ENCODE measurements at regions not wholly inside any gene's neighbourhood (a gene's known extent, or its start where the extent isn't known, plus 50 kb on each side); places are given as distances from the start of the nearest gene placed in this dataset.

- Histone ChIP-seq H3K36me3 (ENCODE audit: insufficient read depth, low read length) (no peaks in the 10 kb centered on the region), H4K20me1 (ENCODE audit: insufficient read depth, low read length) (no peaks in the 10 kb centered on the region), H3K27ac (ENCODE audit: low read depth, low read length) (no peak overlapping the region), H3K4me1 (ENCODE audit: insufficient read depth, low read length) (peaks cover 12% of the 10 kb centered on the region), H3K4me3 (ENCODE audit: insufficient read depth, low read length) (no peak overlapping the region), H3K79me2 (ENCODE audit: insufficient read depth, low read length) (no peaks in the 10 kb centered on the region), H3K4me2 (ENCODE audit: insufficient read depth, low read length) (no peak overlapping the region), H3K9me3 (ENCODE audit: low read depth, low read length) (no peaks in the 10 kb centered on the region), H3K27me3 (ENCODE audit: insufficient read depth, low read length) (peaks cover 2% of the 10 kb centered on the region), H2AFZ (ENCODE audit: low read length) (no peak overlapping the region)
- no peak for DNase-seq (ENCODE audit: insufficient read length, low spot score, missing footprints)
- no peak for TF ChIP-seq CTCF (IDR thresholded peaks at IDR 0.05; ENCODE audit: extremely low read depth, low read depth, low read length)
These were observed 149.6 kb downstream of the ACKR3 start for GRCh38 chr2:236719192-236719635.

DNA sequence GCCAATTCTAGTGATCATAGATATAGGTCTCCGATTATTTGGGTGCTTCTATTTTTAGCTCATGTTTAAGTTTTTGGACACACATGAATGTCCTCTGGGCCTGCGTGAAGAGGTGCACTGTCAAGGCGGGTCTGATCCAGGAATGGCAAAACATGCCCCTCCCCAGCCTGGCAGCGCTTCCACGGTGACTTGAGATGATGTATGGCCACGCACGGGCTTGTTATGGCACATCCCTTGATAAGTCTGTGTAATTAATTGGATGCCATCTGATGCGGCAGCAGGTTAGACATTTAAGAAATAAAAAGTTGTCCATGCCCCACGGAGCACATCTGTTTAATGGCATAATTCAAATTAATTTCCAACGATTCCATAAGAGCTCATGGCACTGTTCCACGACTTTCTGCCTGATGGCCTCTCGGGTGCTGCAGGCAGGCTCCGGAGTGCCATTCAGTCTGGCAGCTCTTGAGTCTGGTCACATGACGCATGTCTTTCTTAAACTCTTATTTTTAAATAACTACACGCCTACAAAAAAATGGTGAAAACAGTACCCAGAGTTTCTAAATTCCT, 151.4 kb downstream of the ACKR3 start:
- H3K4me2 ChIP-seq (ENCODE audit: insufficient read depth, low read length) = no peak overlapping the region
- TF ChIP-seq CTCF (IDR thresholded peaks at IDR 0.05; ENCODE audit: extremely low read depth, low read depth, low read length) = no peak
- no peaks in the 10 kb centered on the region for H3K79me2 ChIP-seq (ENCODE audit: insufficient read depth, low read length)
- peaks cover 8% of the 10 kb centered on the region for H3K4me1 ChIP-seq (ENCODE audit: insufficient read depth, low read length)
- DNase-seq (ENCODE audit: insufficient read length, low spot score, missing footprints) = no peak
- no peaks in the 10 kb centered on the region for H3K9me3 ChIP-seq (ENCODE audit: low read depth, low read length)
- no peak overlapping the region for H3K4me3 ChIP-seq (ENCODE audit: insufficient read depth, low read length)
- H2AFZ ChIP-seq (ENCODE audit: low read length) = no peak overlapping the region
- H3K27me3 ChIP-seq (ENCODE audit: insufficient read depth, low read length) = peaks cover 2% of the 10 kb centered on the region
- no peak overlapping the region for H3K27ac ChIP-seq (ENCODE audit: low read depth, low read length)
- no peaks in the 10 kb centered on the region for H3K36me3 ChIP-seq (ENCODE audit: insufficient read depth, low read length)
- no peaks in the 10 kb centered on the region for H4K20me1 ChIP-seq (ENCODE audit: insufficient read depth, low read length)

DNA sequence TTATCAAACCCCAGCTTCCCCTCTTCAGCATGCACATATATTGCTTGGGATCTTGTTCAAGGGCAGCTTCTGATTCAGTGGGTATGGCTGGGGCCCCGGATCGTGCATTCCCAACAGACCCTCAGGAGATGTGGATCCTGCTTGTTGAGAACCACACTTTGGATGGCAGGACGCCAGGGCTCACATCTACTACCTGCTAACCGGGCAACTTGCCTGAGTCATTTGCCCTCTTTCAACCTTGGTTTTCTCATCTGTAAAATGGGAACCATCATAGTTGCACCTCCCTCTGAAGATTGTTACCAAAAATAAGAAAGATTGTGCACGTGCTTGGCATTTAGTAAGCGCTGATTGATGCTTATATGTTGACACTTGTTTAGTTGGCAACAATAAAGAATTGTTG, 154.6 kb downstream of the ACKR3 start:
- Histone ChIP-seq H3K4me2 (ENCODE audit: insufficient read depth, low read length) (no peak overlapping the region), H3K27ac (ENCODE audit: low read depth, low read length) (no peak overlapping the region)
- DNase-seq (ENCODE audit: insufficient read length, low spot score, missing footprints) = no peak

More for the DNA sequence above, 154.6 kb downstream of the ACKR3 start:
- Histone ChIP-seq H3K79me2 (ENCODE audit: insufficient read depth, low read length) (no peaks in the 10 kb centered on the region), H3K27me3 (ENCODE audit: insufficient read depth, low read length) (peaks cover 7% of the 10 kb centered on the region), H3K4me3 (ENCODE audit: insufficient read depth, low read length) (no peak overlapping the region), H3K36me3 (ENCODE audit: insufficient read depth, low read length) (no peaks in the 10 kb centered on the region), H4K20me1 (ENCODE audit: insufficient read depth, low read length) (no peaks in the 10 kb centered on the region), H2AFZ (ENCODE audit: low read length) (no peak overlapping the region), H3K9me3 (ENCODE audit: low read depth, low read length) (no peaks in the 10 kb centered on the region), H3K4me1 (ENCODE audit: insufficient read depth, low read length) (no peaks in the 10 kb centered on the region)
- TF ChIP-seq CTCF (IDR thresholded peaks at IDR 0.05; ENCODE audit: extremely low read depth, low read depth, low read length) = no peak
